ENCODE measurements at regions not wholly inside any gene's neighbourhood (a gene's known extent, or its start where the extent isn't known, plus 50 kb on each side); places are given as distances from the start of the nearest gene placed in this dataset.
"Not testable (repeated sequence)": the region's sequence is repeated elsewhere in the genome, so short reads cannot be mapped to it uniquely, and the experiment has no call there.

GRCh38 chr15:22134941-22135566 is 54.7 kb downstream of the OR4M2 start:
- DNase-seq; H3K9me3 ChIP-seq; H3K36me3 ChIP-seq (ENCODE audit: low read depth); intact Hi-C loops (cut with DNase I, micrococcal nuclease); H3K4me1 ChIP-seq (ENCODE audit: low read depth); H3K4me3 ChIP-seq; ATAC-seq: not testable (repeated sequence)

GRCh38 chr15:22137572-22137971 is 57.2 kb downstream of the OR4M2 start:
- H3K4me3 ChIP-seq; ATAC-seq; H3K9me3 ChIP-seq; H3K36me3 ChIP-seq (ENCODE audit: low read depth); DNase-seq; H3K4me1 ChIP-seq (ENCODE audit: low read depth); intact Hi-C loops (cut with DNase I, micrococcal nuclease): not testable (repeated sequence)

- H3K4me3 ChIP-seq; H3K36me3 ChIP-seq (ENCODE audit: low read depth); H3K4me1 ChIP-seq (ENCODE audit: low read depth); H3K9me3 ChIP-seq; intact Hi-C loops (cut with DNase I, micrococcal nuclease); DNase-seq; ATAC-seq: not testable (repeated sequence)
Measured at GRCh38 chr15:22141106-22141505, 60.8 kb downstream of the OR4M2 start.

- DNase-seq; intact Hi-C loops (cut with DNase I, micrococcal nuclease); H3K4me3 ChIP-seq; H3K36me3 ChIP-seq (ENCODE audit: low read depth); H3K9me3 ChIP-seq; H3K4me1 ChIP-seq (ENCODE audit: low read depth): not testable (repeated sequence)
- ATAC-seq, result peak; percentile 68
Measured at GRCh38 chr15:22148109-22148508, 67.8 kb downstream of the OR4M2 start.

GRCh38 chr15:22158243-22158642 is 77.9 kb downstream of the OR4M2 start:
- DNase-seq; intact Hi-C loops (cut with DNase I, micrococcal nuclease); H3K4me3 ChIP-seq; H3K4me1 ChIP-seq (ENCODE audit: low read depth); H3K36me3 ChIP-seq (ENCODE audit: low read depth); H3K9me3 ChIP-seq; ATAC-seq: not testable (repeated sequence)

- H3K36me3 ChIP-seq (ENCODE audit: low read depth); H3K9me3 ChIP-seq; H3K4me3 ChIP-seq; H3K4me1 ChIP-seq (ENCODE audit: low read depth); intact Hi-C loops (cut with DNase I, micrococcal nuclease); DNase-seq: not testable (repeated sequence)
- peak; percentile 59 for ATAC-seq
Measured at GRCh38 chr15:22160283-22160682, 80.0 kb downstream of the OR4M2 start.

- H3K9me3 ChIP-seq; intact Hi-C loops (cut with DNase I, micrococcal nuclease); H3K4me3 ChIP-seq; DNase-seq; H3K36me3 ChIP-seq (ENCODE audit: low read depth); H3K4me1 ChIP-seq (ENCODE audit: low read depth): not testable (repeated sequence)
- ATAC-seq, result peak; percentile 84
Measured at GRCh38 chr15:22160741-22161140, 80.4 kb downstream of the OR4M2 start.

- DNase-seq; H3K4me1 ChIP-seq (ENCODE audit: low read depth); intact Hi-C loops (cut with DNase I, micrococcal nuclease); H3K4me3 ChIP-seq; H3K36me3 ChIP-seq (ENCODE audit: low read depth); H3K9me3 ChIP-seq: not testable (repeated sequence)
- peak; percentile 85 for ATAC-seq
Measured at GRCh38 chr15:22161398-22161797, 81.1 kb downstream of the OR4M2 start.

- intact Hi-C loops (cut with DNase I, micrococcal nuclease); DNase-seq; H3K9me3 ChIP-seq; H3K4me1 ChIP-seq (ENCODE audit: low read depth); H3K36me3 ChIP-seq (ENCODE audit: low read depth); H3K4me3 ChIP-seq: not testable (repeated sequence)
- peak; percentile 20 for ATAC-seq
Measured at GRCh38 chr15:22163715-22164114, 83.4 kb downstream of the OR4M2 start.

GRCh38 chr15:22167521-22167920 is 87.2 kb downstream of the OR4M2 start:
- H3K4me1 ChIP-seq (ENCODE audit: low read depth); ATAC-seq; H3K4me3 ChIP-seq; H3K9me3 ChIP-seq; H3K36me3 ChIP-seq (ENCODE audit: low read depth); intact Hi-C loops (cut with DNase I, micrococcal nuclease); DNase-seq: not testable (repeated sequence)

GRCh38 chr15:22173029-22173998 is 93.0 kb downstream of the OR4M2 start:
- H3K36me3 ChIP-seq (ENCODE audit: low read depth); DNase-seq; intact Hi-C loops (cut with DNase I, micrococcal nuclease); H3K4me1 ChIP-seq (ENCODE audit: low read depth); H3K4me3 ChIP-seq; H3K9me3 ChIP-seq: not testable (repeated sequence)
- peak; percentile 96 for ATAC-seq

- H3K9me3 ChIP-seq; H3K4me3 ChIP-seq; H3K4me1 ChIP-seq (ENCODE audit: low read depth); DNase-seq; intact Hi-C loops (cut with DNase I, micrococcal nuclease); H3K36me3 ChIP-seq (ENCODE audit: low read depth): not testable (repeated sequence)
- ATAC-seq, result peak; percentile 46
Measured at GRCh38 chr15:22174088-22174487, 93.8 kb downstream of the OR4M2 start.

- H3K4me1 ChIP-seq (ENCODE audit: low read depth); DNase-seq; H3K36me3 ChIP-seq (ENCODE audit: low read depth); H3K9me3 ChIP-seq; H3K4me3 ChIP-seq; intact Hi-C loops (cut with DNase I, micrococcal nuclease): not testable (repeated sequence)
- peak; percentile 28 for ATAC-seq
Measured at GRCh38 chr15:22177965-22178364, 97.6 kb downstream of the OR4M2 start.

- DNase-seq; H3K4me1 ChIP-seq (ENCODE audit: low read depth); H3K36me3 ChIP-seq (ENCODE audit: low read depth); H3K9me3 ChIP-seq; intact Hi-C loops (cut with DNase I, micrococcal nuclease); H3K4me3 ChIP-seq: not testable (repeated sequence)
- peak; percentile 54 for ATAC-seq
Measured at GRCh38 chr15:22178438-22178837, 98.1 kb downstream of the OR4M2 start.
